KMS-11 (cell line): ENCODE measurements at regions not wholly inside any gene's neighbourhood (a gene's known extent, or its start where the extent isn't known, plus 50 kb on each side); places are given as distances from the start of the nearest gene placed in this dataset.

Experiments
- H2AFZ ChIP-seq: fragments of 200-600 bp; sonication (generic); 2 replicates; pipeline ENCODE4 v1.6.1; 2016; ENCODE audit warnings: antibody characterized with exemption, mixed run types, low read depth
- H3K27ac ChIP-seq: fragments of 200-600 bp; sonication (generic); 2 replicates; pipeline ENCODE4 v1.6.1; 2016; ENCODE audit warnings: mild to moderate bottlenecking, mixed run types
- H3K27me3 ChIP-seq: fragments of 200-600 bp; sonication (generic); 2 replicates; pipeline ENCODE4 v1.6.1; 2017; ENCODE audit warnings: mild to moderate bottlenecking, low read depth, mixed run types, moderate library complexity; ENCODE audit not compliant: insufficient read depth
- H3K36me3 ChIP-seq: fragments of 200-600 bp; sonication (generic); 2 replicates; pipeline ENCODE4 v1.6.1; 2017; ENCODE audit warnings: mild to moderate bottlenecking, mixed run types; ENCODE audit not compliant: insufficient read depth
- H3K4me1 ChIP-seq: fragments of 200-600 bp; sonication (generic); 2 replicates; pipeline ENCODE4 v1.6.1; 2016; ENCODE audit warnings: mild to moderate bottlenecking, low read depth, mixed run types; ENCODE audit not compliant: poor library complexity, severe bottlenecking
- H3K4me2 ChIP-seq: fragments of 200-600 bp; sonication (generic); 2 replicates; pipeline ENCODE4 v1.7.0; 2016; ENCODE audit warnings: mild to moderate bottlenecking, mixed run types
- H3K4me3 ChIP-seq: fragments of 200-600 bp; sonication (generic); IDR thresholded peaks from 2 replicates; pipeline ENCODE4 v1.6.1; 2017; ENCODE audit warnings: low read depth, low read length, mixed read lengths; ENCODE audit not compliant: insufficient read depth
- H3K79me2 ChIP-seq: fragments of 200-600 bp; sonication (generic); 2 replicates; pipeline ENCODE4 v1.6.1; 2016; ENCODE audit warnings: low read depth, mixed run types; ENCODE audit not compliant: insufficient read depth
- H3K9ac ChIP-seq: fragments of 200-600 bp; sonication (generic); 2 replicates; pipeline ENCODE4 v1.6.1; 2016; ENCODE audit warnings: mild to moderate bottlenecking, mixed run types
- H4K20me1 ChIP-seq: fragments of 200-600 bp; sonication (generic); 2 replicates; pipeline ENCODE4 v1.6.1; 2016; ENCODE audit warnings: mild to moderate bottlenecking, mixed run types; ENCODE audit not compliant: insufficient read depth
- CTCF ChIP-seq: fragments of 200-600 bp; sonication (generic); conservative IDR thresholded peaks from 2 replicates; pipeline ENCODE4 v1.6.1; 2017; ENCODE audit warnings: low read depth, mild to moderate bottlenecking, antibody characterized with exemption, low read length, moderate library complexity, mixed read lengths

GRCh38 chr6:148247386-148248063 lies 95.1 kb upstream of the SASH1 start:
- H3K79me2 ChIP-seq = no peaks in the 10 kb centered on the region
- H3K4me3 ChIP-seq = no peak overlapping the region
- H3K4me1 ChIP-seq = no peaks in the 10 kb centered on the region
- H3K27ac ChIP-seq = no peak overlapping the region
- H3K27me3 ChIP-seq = no peaks in the 10 kb centered on the region
- H3K36me3 ChIP-seq = no peaks in the 10 kb centered on the region
- H3K4me2 ChIP-seq = no peak overlapping the region
- H2AFZ ChIP-seq = no peak overlapping the region
- TF ChIP-seq CTCF = no peak
- H3K9ac ChIP-seq = no peak overlapping the region
- H4K20me1 ChIP-seq = no peaks in the 10 kb centered on the region

- Histone ChIP-seq H4K20me1 (no peaks in the 10 kb centered on the region), H3K27me3 (no peaks in the 10 kb centered on the region), H3K4me1 (no peaks in the 10 kb centered on the region), H3K9ac (no peak overlapping the region), H3K4me2 (no peak overlapping the region), H2AFZ (no peak overlapping the region), H3K4me3 (no peak overlapping the region), H3K79me2 (no peaks in the 10 kb centered on the region), H3K36me3 (no peaks in the 10 kb centered on the region), H3K27ac (no peak overlapping the region)
- no peak for TF ChIP-seq CTCF
Measured at GRCh38 chr6:148249160-148249559, 93.5 kb upstream of the SASH1 start.

GRCh38 chr6:148249679-148250375 lies 92.8 kb upstream of the SASH1 start:
- Histone ChIP-seq H3K4me1 (no peaks in the 10 kb centered on the region), H3K27me3 (no peaks in the 10 kb centered on the region), H3K36me3 (no peaks in the 10 kb centered on the region), H3K4me3 (no peak overlapping the region), H3K9ac (no peak overlapping the region), H3K4me2 (no peak overlapping the region), H3K27ac (no peak overlapping the region), H4K20me1 (no peaks in the 10 kb centered on the region), H2AFZ (no peak overlapping the region), H3K79me2 (no peaks in the 10 kb centered on the region)
- TF ChIP-seq CTCF = no peak

GRCh38 chr6:148250975-148251685 lies 91.5 kb upstream of the SASH1 start:
- Histone ChIP-seq H3K9ac (no peak overlapping the region), H3K79me2 (no peaks in the 10 kb centered on the region), H4K20me1 (no peaks in the 10 kb centered on the region), H3K4me3 (no peak overlapping the region), H3K27me3 (no peaks in the 10 kb centered on the region), H3K4me1 (no peaks in the 10 kb centered on the region), H3K27ac (no peak overlapping the region), H3K36me3 (no peaks in the 10 kb centered on the region), H2AFZ (no peak overlapping the region), H3K4me2 (no peak overlapping the region)
- no peak for TF ChIP-seq CTCF
